ENCODE measurements at regions not wholly inside any gene's neighbourhood (a gene's known extent, or its start where the extent isn't known, plus 50 kb on each side); places are given as distances from the start of the nearest gene placed in this dataset.

GRCh38 chr3:150243466-150243865 is 164.6 kb upstream of the TSC22D2 start:
- Histone ChIP-seq H3K4me1 (ENCODE audit: low read depth, poor library complexity, severe bottlenecking) (no peaks in the 10 kb centered on the region), H4K20me1 (ENCODE audit: insufficient read depth) (no peaks in the 10 kb centered on the region), H3K4me2 (no peak overlapping the region), H3K27me3 (ENCODE audit: insufficient read depth, low read depth) (no peaks in the 10 kb centered on the region), H3K9ac (no peak overlapping the region), H3K27ac (no peak overlapping the region), H3K4me3 (IDR thresholded peaks at IDR 0.05; ENCODE audit: insufficient read depth, low read depth, low read length) (no peak overlapping the region), H3K36me3 (ENCODE audit: insufficient read depth) (no peaks in the 10 kb centered on the region), H2AFZ (ENCODE audit: low read depth) (no peak overlapping the region), H3K79me2 (ENCODE audit: insufficient read depth, low read depth) (no peaks in the 10 kb centered on the region)
- TF ChIP-seq, protein P1, sequence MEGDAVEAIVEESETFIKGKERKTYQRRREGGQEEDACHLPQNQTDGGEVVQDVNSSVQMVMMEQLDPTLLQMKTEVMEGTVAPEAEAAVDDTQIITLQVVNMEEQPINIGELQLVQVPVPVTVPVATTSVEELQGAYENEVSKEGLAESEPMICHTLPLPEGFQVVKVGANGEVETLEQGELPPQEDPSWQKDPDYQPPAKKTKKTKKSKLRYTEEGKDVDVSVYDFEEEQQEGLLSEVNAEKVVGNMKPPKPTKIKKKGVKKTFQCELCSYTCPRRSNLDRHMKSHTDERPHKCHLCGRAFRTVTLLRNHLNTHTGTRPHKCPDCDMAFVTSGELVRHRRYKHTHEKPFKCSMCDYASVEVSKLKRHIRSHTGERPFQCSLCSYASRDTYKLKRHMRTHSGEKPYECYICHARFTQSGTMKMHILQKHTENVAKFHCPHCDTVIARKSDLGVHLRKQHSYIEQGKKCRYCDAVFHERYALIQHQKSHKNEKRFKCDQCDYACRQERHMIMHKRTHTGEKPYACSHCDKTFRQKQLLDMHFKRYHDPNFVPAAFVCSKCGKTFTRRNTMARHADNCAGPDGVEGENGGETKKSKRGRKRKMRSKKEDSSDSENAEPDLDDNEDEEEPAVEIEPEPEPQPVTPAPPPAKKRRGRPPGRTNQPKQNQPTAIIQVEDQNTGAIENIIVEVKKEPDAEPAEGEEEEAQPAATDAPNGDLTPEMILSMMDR (conservative IDR thresholded peaks at IDR 0.05; ENCODE audit: low read depth, low read length): no peak

DNA sequence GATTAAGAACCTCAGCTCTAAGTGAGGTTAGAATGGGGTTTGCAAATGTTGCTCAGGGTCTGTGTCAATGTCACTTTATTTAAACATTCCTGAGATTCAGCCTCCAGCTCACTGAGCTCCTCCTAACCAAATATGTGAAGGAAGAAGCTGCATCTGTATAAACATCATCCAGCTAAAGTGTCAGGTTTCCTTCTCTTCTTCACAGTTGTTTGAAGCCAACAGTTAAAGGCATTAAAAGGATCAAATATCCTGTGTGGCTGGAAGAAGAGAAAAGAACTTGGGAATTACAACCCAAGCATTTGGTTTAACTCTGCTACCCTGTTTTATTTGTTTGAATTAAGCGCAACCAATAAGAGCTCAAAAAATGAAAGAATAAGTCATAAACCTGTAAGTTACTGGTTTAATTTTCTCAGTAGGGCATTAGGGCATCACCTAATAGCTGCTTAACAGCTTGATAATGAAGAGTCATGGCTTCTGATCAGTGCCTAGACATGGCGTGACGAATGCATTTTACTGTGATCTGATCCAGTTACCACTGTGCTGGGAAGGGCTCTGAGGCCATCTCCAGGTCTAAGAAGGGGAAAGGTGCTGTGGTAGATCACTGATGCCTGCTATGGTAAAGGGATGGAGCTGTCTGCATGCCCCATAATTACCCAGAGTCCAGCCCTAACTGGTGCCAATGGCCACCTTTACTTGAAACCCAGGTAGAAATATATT is 165.7 kb upstream of the TSC22D2 start:
- TF ChIP-seq, protein P1 (conservative IDR thresholded peaks at IDR 0.05; ENCODE audit: low read depth, low read length): no peak
- Histone ChIP-seq H3K4me1 (ENCODE audit: low read depth, poor library complexity, severe bottlenecking) (no peaks in the 10 kb centered on the region), H4K20me1 (ENCODE audit: insufficient read depth) (no peaks in the 10 kb centered on the region), H3K27ac (no peak overlapping the region), H3K27me3 (ENCODE audit: insufficient read depth, low read depth) (no peaks in the 10 kb centered on the region), H3K4me2 (no peak overlapping the region), H3K4me3 (IDR thresholded peaks at IDR 0.05; ENCODE audit: insufficient read depth, low read depth, low read length) (no peak overlapping the region), H2AFZ (ENCODE audit: low read depth) (no peak overlapping the region), H3K36me3 (ENCODE audit: insufficient read depth) (no peaks in the 10 kb centered on the region), H3K9ac (no peak overlapping the region), H3K79me2 (ENCODE audit: insufficient read depth, low read depth) (no peaks in the 10 kb centered on the region)

- no peaks in the 10 kb centered on the region for H3K79me2 ChIP-seq (ENCODE audit: insufficient read depth, low read depth)
- no peak overlapping the region for H3K9ac ChIP-seq
- H3K4me2 ChIP-seq: no peak overlapping the region
- H2AFZ ChIP-seq (ENCODE audit: low read depth): no peak overlapping the region
- no peaks in the 10 kb centered on the region for H3K36me3 ChIP-seq (ENCODE audit: insufficient read depth)
- H3K4me1 ChIP-seq (ENCODE audit: low read depth, poor library complexity, severe bottlenecking): no peaks in the 10 kb centered on the region
- no peak overlapping the region for H3K4me3 ChIP-seq (IDR thresholded peaks at IDR 0.05; ENCODE audit: insufficient read depth, low read depth, low read length)
- TF ChIP-seq, protein P1 (conservative IDR thresholded peaks at IDR 0.05; ENCODE audit: low read depth, low read length): no peak
- H4K20me1 ChIP-seq (ENCODE audit: insufficient read depth): no peaks in the 10 kb centered on the region
- H3K27ac ChIP-seq: no peak overlapping the region
- no peaks in the 10 kb centered on the region for H3K27me3 ChIP-seq (ENCODE audit: insufficient read depth, low read depth)
Observed at GRCh38 chr3:150240891-150241290, 167.2 kb upstream of the TSC22D2 start.

DNA sequence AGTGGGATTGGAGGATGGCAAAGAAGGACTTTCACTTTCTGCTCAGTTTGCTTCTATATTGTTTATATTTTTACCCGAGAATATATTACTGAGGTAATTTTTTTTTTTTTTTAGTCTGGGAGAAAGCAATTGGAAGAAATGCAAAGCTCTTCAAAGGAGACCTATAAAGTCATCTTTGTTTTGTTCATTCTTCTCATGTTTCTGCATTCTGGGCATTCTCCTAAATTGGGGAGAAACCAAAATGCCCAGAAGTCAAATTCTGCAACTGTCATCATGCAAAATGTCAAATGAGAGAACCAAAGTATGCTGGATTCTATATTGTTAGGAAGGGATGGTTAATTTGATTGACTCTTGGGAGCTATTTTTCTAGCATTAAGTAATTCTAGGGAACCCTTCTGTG is 168.3 kb upstream of the TSC22D2 start:
- H3K4me2 ChIP-seq: no peak overlapping the region
- TF ChIP-seq, protein P1 (conservative IDR thresholded peaks at IDR 0.05; ENCODE audit: low read depth, low read length): no peak
- H2AFZ ChIP-seq (ENCODE audit: low read depth): no peak overlapping the region
- H3K27me3 ChIP-seq (ENCODE audit: insufficient read depth, low read depth): no peaks in the 10 kb centered on the region
- H3K4me1 ChIP-seq (ENCODE audit: low read depth, poor library complexity, severe bottlenecking): no peaks in the 10 kb centered on the region
- no peak overlapping the region for H3K27ac ChIP-seq
- no peak overlapping the region for H3K9ac ChIP-seq
- no peaks in the 10 kb centered on the region for H3K79me2 ChIP-seq (ENCODE audit: insufficient read depth, low read depth)
- no peaks in the 10 kb centered on the region for H3K36me3 ChIP-seq (ENCODE audit: insufficient read depth)
- H4K20me1 ChIP-seq (ENCODE audit: insufficient read depth): no peaks in the 10 kb centered on the region
- no peak overlapping the region for H3K4me3 ChIP-seq (IDR thresholded peaks at IDR 0.05; ENCODE audit: insufficient read depth, low read depth, low read length)

Data from KMS-11 (cell line).